K562 (cell line): ENCODE measurements at regions not wholly inside any gene's neighbourhood (a gene's known extent, or its start where the extent isn't known, plus 50 kb on each side); places are given as distances from the start of the nearest gene placed in this dataset.

ENCODE experiments used
- BRCA1 ChIP-seq, 2 experiments: fragments of 450-650 bp in 1 of 2; sonication (generic) in 1 of 2; formaldehyde crosslinking in 1 of 2; IDR thresholded peaks; 2 replicates each; pipeline versions ENCODE4 v1.5.0 to v1.6.1; 2017 to 2020; ENCODE audit warnings: mild to moderate bottlenecking in 1 of 2, missing genetic modification reagents in 1 of 2
- CHD4 ChIP-seq: fragments of 200-600 bp; sonication (generic); IDR thresholded peaks from 3 replicates; pipeline ENCODE4 v1.6.1; 2012; ENCODE audit warnings: low read depth, mild to moderate bottlenecking, mixed read lengths, low read length, inconsistent platforms; ENCODE audit not compliant: insufficient read depth, insufficient replicate concordance, poor library complexity, severe bottlenecking
- CTCF ChIP-seq, 3 experiments: IDR thresholded peaks in 2 of 3; conservative IDR thresholded peaks in 1 of 3; 2 replicates each; pipeline ENCODE4 v1.5.1; 2011 to 2012; ENCODE audit warnings: low read length in 3 of 3, mild to moderate bottlenecking in 3 of 3, control low read depth in 2 of 3, improper control_type of control experiment in 1 of 3, inconsistent platforms in 1 of 3, low read depth in 1 of 3, mixed read lengths in 1 of 3, moderate library complexity in 1 of 3; ENCODE audit not compliant: insufficient read depth in 2 of 3
- E2F8 ChIP-seq: fragments of 450-650 bp; IDR thresholded peaks from 2 replicates; pipeline ENCODE4 v1.7.1; 2018; ENCODE audit warnings: mild to moderate bottlenecking, low read depth; ENCODE audit not compliant: partially characterized antibody
- ELK1 ChIP-seq: sonication (generic); formaldehyde crosslinking; IDR thresholded peaks from 2 replicates; pipeline ENCODE4 v1.8.1; 2022; ENCODE audit warnings: missing genetic modification reagents
- EZH2 ChIP-seq: IDR thresholded peaks from 2 replicates; pipeline ENCODE4 v1.6.1; 2012; ENCODE audit warnings: low read depth, mild to moderate bottlenecking, inconsistent platforms, low read length, borderline replicate concordance
- FOXA1 ChIP-seq: fragments of 450-650 bp; IDR thresholded peaks from 2 replicates; pipeline ENCODE4 v1.6.1; 2016; ENCODE audit warnings: mild to moderate bottlenecking, borderline replicate concordance
- FOXK2 ChIP-seq, 2 experiments: fragments of 450-650 bp; IDR thresholded peaks in 1 of 2; conservative IDR thresholded peaks in 1 of 2; 2 replicates each; pipeline ENCODE4 v1.6.1; 2016; ENCODE audit warnings: low read depth in 2 of 2, mild to moderate bottlenecking in 1 of 2
- FOXO4 ChIP-seq: fragments of 450-650 bp; formaldehyde crosslinking; IDR thresholded peaks from 2 replicates; pipeline ENCODE4 v1.4.0; 2020; ENCODE audit warnings: mild to moderate bottlenecking, moderate library complexity
- GABPA ChIP-seq: fragments of 200-800 bp; sonication (Bioruptor generic); conservative IDR thresholded peaks from 2 replicates; pipeline ENCODE4 v1.6.1; 2016; ENCODE audit warnings: low read depth, missing genetic modification characterization, missing compliant biosample characterization
- NFIC ChIP-seq: fragments of 450-650 bp; IDR thresholded peaks from 2 replicates; pipeline ENCODE4 v1.6.1; 2017; ENCODE audit warnings: mild to moderate bottlenecking, inconsistent platforms
- POLR2AphosphoS5 ChIP-seq: IDR thresholded peaks from 2 replicates; pipeline ENCODE4 v1.6.1; 2011; ENCODE audit warnings: mild to moderate bottlenecking, low read depth, low read length, moderate library complexity; ENCODE audit not compliant: control insufficient read depth, insufficient read depth
- ZNF512 ChIP-seq: IDR thresholded peaks from 2 replicates; pipeline ENCODE4 v1.6.1; 2016; ENCODE audit warnings: missing genetic modification characterization, missing compliant biosample characterization

- TF ChIP-seq POLR2AphosphoS5 (no peak), CTCF (IDR thresholded peaks at IDR 0.05 in 2 of 3, conservative IDR thresholded peaks at IDR 0.05 in 1 of 3; ENCODE audit: insufficient read depth in 2 of 3, low read depth in 1 of 3, low read length in 3 of 3) (no peak), CHD4 (no peak), EZH2 (no peak), BRCA1 (IDR thresholded peaks at IDR 0.05) (no peak), BRCA1 (CRISPR knock-in tag; IDR thresholded peaks at IDR 0.05) (no peak), FOXO4 (no peak), GABPA (tag) (no peak), FOXA1 (no peak), NFIC (no peak), E2F8 (no peak), ZNF512 (tag) (no peak), FOXK2 (conservative IDR thresholded peaks at IDR 0.05 in 1 of 2, IDR thresholded peaks at IDR 0.05 in 1 of 2; ENCODE audit: low read depth in 2 of 2) (no peak), ELK1 (no peak)
Observed at GRCh38 chr4:104941661-104942062, 205.0 kb upstream of the TET2 start.
